ENCODE measurements at regions not wholly inside any gene's neighbourhood (a gene's known extent, or its start where the extent isn't known, plus 50 kb on each side); places are given as distances from the start of the nearest gene placed in this dataset.

GRCh38 chr2:200725596-200725995 lies 86.1 kb upstream of the BZW1 start:
- Histone ChIP-seq H3K4me1 (ENCODE audit: insufficient read depth, low read length) (no peaks in the 10 kb centered on the region), H3K4me3 (ENCODE audit: low read length) (no peak overlapping the region), H3K36me3 (ENCODE audit: insufficient read depth, low read length) (no peaks in the 10 kb centered on the region), H3K27me3 (ENCODE audit: insufficient read depth, low read length) (peaks cover 4% of the 10 kb centered on the region; the same call in 1 of the 2 replicates), H3K9ac (ENCODE audit: low read depth, low read length) (no peak overlapping the region), H3K9me3 (ENCODE audit: insufficient read depth, low read depth, low read length) (no peaks in the 10 kb centered on the region), H3K27ac (ENCODE audit: low read depth, low read length) (no peak overlapping the region)
- 74% methylated on average over 3 of the region's 3 CpGs for WGBS

GRCh38 chr2:200728630-200729029 lies 83.1 kb upstream of the BZW1 start:
- Histone ChIP-seq H3K27me3 (ENCODE audit: insufficient read depth, low read length) (peaks cover 4% of the 10 kb centered on the region; the same call in 1 of the 2 replicates), H3K4me1 (ENCODE audit: insufficient read depth, low read length) (peaks cover 7% of the 10 kb centered on the region), H3K4me3 (ENCODE audit: low read length) (no peak overlapping the region), H3K27ac (ENCODE audit: low read depth, low read length) (no peak overlapping the region), H3K36me3 (ENCODE audit: insufficient read depth, low read length) (no peaks in the 10 kb centered on the region), H3K9ac (ENCODE audit: low read depth, low read length) (no peak overlapping the region), H3K9me3 (ENCODE audit: insufficient read depth, low read depth, low read length) (no peaks in the 10 kb centered on the region)
- 67% methylated on average over 1 of the region's 1 CpG for WGBS

- Histone ChIP-seq H3K9me3 (ENCODE audit: insufficient read depth, low read depth, low read length) (no peaks in the 10 kb centered on the region), H3K4me3 (ENCODE audit: low read length) (no peak overlapping the region), H3K27me3 (ENCODE audit: insufficient read depth, low read length) (no peaks in the 10 kb centered on the region), H3K27ac (ENCODE audit: low read depth, low read length) (no peak overlapping the region), H3K4me1 (ENCODE audit: insufficient read depth, low read length) (peaks cover 7% of the 10 kb centered on the region), H3K36me3 (ENCODE audit: insufficient read depth, low read length) (no peaks in the 10 kb centered on the region), H3K9ac (ENCODE audit: low read depth, low read length) (no peak overlapping the region)
- whole genome bisulfite sequencing: 93% methylated on average over 2 of the region's 2 CpGs
Measured at GRCh38 chr2:200730302-200730701, 81.4 kb upstream of the BZW1 start.

GRCh38 chr2:200730960-200731359 lies 80.8 kb upstream of the BZW1 start:
- no peak overlapping the region for H3K27ac ChIP-seq (ENCODE audit: low read depth, low read length)
- no peak overlapping the region for H3K4me3 ChIP-seq (ENCODE audit: low read length)
- no peaks in the 10 kb centered on the region for H3K27me3 ChIP-seq (ENCODE audit: insufficient read depth, low read length)
- no peak overlapping the region for H3K9ac ChIP-seq (ENCODE audit: low read depth, low read length)
- H3K9me3 ChIP-seq (ENCODE audit: insufficient read depth, low read depth, low read length): no peaks in the 10 kb centered on the region
- WGBS: 93% methylated on average over 3 of the region's 3 CpGs
- peaks cover 7% of the 10 kb centered on the region for H3K4me1 ChIP-seq (ENCODE audit: insufficient read depth, low read length)
- H3K36me3 ChIP-seq (ENCODE audit: insufficient read depth, low read length): no peaks in the 10 kb centered on the region

GRCh38 chr2:200732866-200733265 lies 78.8 kb upstream of the BZW1 start:
- H3K36me3 ChIP-seq (ENCODE audit: insufficient read depth, low read length): no peaks in the 10 kb centered on the region
- H3K27ac ChIP-seq (ENCODE audit: low read depth, low read length): no peak overlapping the region
- no peak overlapping the region for H3K9ac ChIP-seq (ENCODE audit: low read depth, low read length)
- peaks cover 20% of the 10 kb centered on the region for H3K4me1 ChIP-seq (ENCODE audit: insufficient read depth, low read length)
- no peaks in the 10 kb centered on the region for H3K9me3 ChIP-seq (ENCODE audit: insufficient read depth, low read depth, low read length)
- no peak overlapping the region for H3K4me3 ChIP-seq (ENCODE audit: low read length)
- no peaks in the 10 kb centered on the region for H3K27me3 ChIP-seq (ENCODE audit: insufficient read depth, low read length)
- 100% methylated on average over 2 of the region's 2 CpGs for WGBS

- no peak overlapping the region for H3K4me3 ChIP-seq (ENCODE audit: low read length)
- H3K4me1 ChIP-seq (ENCODE audit: insufficient read depth, low read length): peaks cover 20% of the 10 kb centered on the region
- no peaks in the 10 kb centered on the region for H3K9me3 ChIP-seq (ENCODE audit: insufficient read depth, low read depth, low read length)
- 91% methylated on average over 3 of the region's 3 CpGs for WGBS
- no peak overlapping the region for H3K27ac ChIP-seq (ENCODE audit: low read depth, low read length)
- H3K36me3 ChIP-seq (ENCODE audit: insufficient read depth, low read length): no peaks in the 10 kb centered on the region
- H3K9ac ChIP-seq (ENCODE audit: low read depth, low read length): no peak overlapping the region
- no peaks in the 10 kb centered on the region for H3K27me3 ChIP-seq (ENCODE audit: insufficient read depth, low read length)
Measured at GRCh38 chr2:200733713-200734198, 78.0 kb upstream of the BZW1 start.

GRCh38 chr2:200735061-200735460 lies 76.6 kb upstream of the BZW1 start:
- H3K36me3 ChIP-seq (ENCODE audit: insufficient read depth, low read length): no peaks in the 10 kb centered on the region
- no peaks in the 10 kb centered on the region for H3K9me3 ChIP-seq (ENCODE audit: insufficient read depth, low read depth, low read length)
- no peaks in the 10 kb centered on the region for H3K27me3 ChIP-seq (ENCODE audit: insufficient read depth, low read length)
- H3K4me1 ChIP-seq (ENCODE audit: insufficient read depth, low read length): peaks cover 20% of the 10 kb centered on the region
- no peak overlapping the region for H3K4me3 ChIP-seq (ENCODE audit: low read length)
- 97% methylated on average over 3 of the region's 3 CpGs for WGBS
- no peak overlapping the region for H3K27ac ChIP-seq (ENCODE audit: low read depth, low read length)
- no peak overlapping the region for H3K9ac ChIP-seq (ENCODE audit: low read depth, low read length)

GRCh38 chr2:200736646-200737274 lies 75.0 kb upstream of the BZW1 start:
- Histone ChIP-seq H3K4me3 (ENCODE audit: low read length) (no peak overlapping the region), H3K27me3 (ENCODE audit: insufficient read depth, low read length) (no peaks in the 10 kb centered on the region), H3K9me3 (ENCODE audit: insufficient read depth, low read depth, low read length) (no peaks in the 10 kb centered on the region), H3K27ac (ENCODE audit: low read depth, low read length) (peak overlapping the region; percentile 39; the same call in 1 of the 2 replicates), H3K36me3 (ENCODE audit: insufficient read depth, low read length) (no peaks in the 10 kb centered on the region), H3K9ac (ENCODE audit: low read depth, low read length) (0 out of 2 replicates have a peak overlapping the region, but pooled peaks have one; percentile 37), H3K4me1 (ENCODE audit: insufficient read depth, low read length) (peaks cover 15% of the 10 kb centered on the region)
- 27% methylated on average over 6 of the region's 6 CpGs for WGBS

- 90% methylated on average over 4 of the region's 4 CpGs for WGBS
- Histone ChIP-seq H3K27ac (ENCODE audit: low read depth, low read length) (peak overlapping the region; percentile 39; the same call in 1 of the 2 replicates), H3K9me3 (ENCODE audit: insufficient read depth, low read depth, low read length) (no peaks in the 10 kb centered on the region)
Measured at GRCh38 chr2:200737585-200737984, 74.1 kb upstream of the BZW1 start.

GRCh38 chr2:200738590-200738989 lies 73.1 kb upstream of the BZW1 start:
- WGBS: 90% methylated on average over 6 of the region's 7 CpGs
- peaks cover 15% of the 10 kb centered on the region for H3K4me1 ChIP-seq (ENCODE audit: insufficient read depth, low read length)
- H3K9me3 ChIP-seq (ENCODE audit: insufficient read depth, low read depth, low read length): no peaks in the 10 kb centered on the region
- H3K36me3 ChIP-seq (ENCODE audit: insufficient read depth, low read length): no peaks in the 10 kb centered on the region
- no peak overlapping the region for H3K9ac ChIP-seq (ENCODE audit: low read depth, low read length)
- H3K27me3 ChIP-seq (ENCODE audit: insufficient read depth, low read length): no peaks in the 10 kb centered on the region
- H3K27ac ChIP-seq (ENCODE audit: low read depth, low read length): no peak overlapping the region
- no peak overlapping the region for H3K4me3 ChIP-seq (ENCODE audit: low read length)

More at GRCh38 chr2:200737585-200737984, 74.1 kb upstream of the BZW1 start:
- Histone ChIP-seq H3K9ac (ENCODE audit: low read depth, low read length) (no peak overlapping the region), H3K27me3 (ENCODE audit: insufficient read depth, low read length) (no peaks in the 10 kb centered on the region), H3K4me3 (ENCODE audit: low read length) (no peak overlapping the region), H3K36me3 (ENCODE audit: insufficient read depth, low read length) (no peaks in the 10 kb centered on the region), H3K4me1 (ENCODE audit: insufficient read depth, low read length) (peaks cover 15% of the 10 kb centered on the region)

GRCh38 chr2:200740907-200741306 lies 70.8 kb upstream of the BZW1 start:
- no peak overlapping the region for H3K9ac ChIP-seq (ENCODE audit: low read depth, low read length)
- H3K27ac ChIP-seq (ENCODE audit: low read depth, low read length): no peak overlapping the region
- peaks cover 15% of the 10 kb centered on the region for H3K4me1 ChIP-seq (ENCODE audit: insufficient read depth, low read length)
- H3K9me3 ChIP-seq (ENCODE audit: insufficient read depth, low read depth, low read length): no peaks in the 10 kb centered on the region
- H3K4me3 ChIP-seq (ENCODE audit: low read length): no peak overlapping the region
- no peaks in the 10 kb centered on the region for H3K27me3 ChIP-seq (ENCODE audit: insufficient read depth, low read length)
- H3K36me3 ChIP-seq (ENCODE audit: insufficient read depth, low read length): no peaks in the 10 kb centered on the region
- WGBS: 93% methylated on average over 6 of the region's 6 CpGs
